Ovary (tissue), 3 donors: ENCODE measurements at regions not wholly inside any gene's neighbourhood (a gene's known extent, or its start where the extent isn't known, plus 50 kb on each side); places are given as distances from the start of the nearest gene placed in this dataset.
"Not testable (repeated sequence)": the region's sequence is repeated elsewhere in the genome, so short reads cannot be mapped to it uniquely, and the experiment has no call there.

ENCODE experiments used
- EP300 ChIP-seq: sonication (generic); formaldehyde crosslinking; IDR thresholded peaks from one replicate; pipeline ENCODE4 v1.6.1; 2017; ENCODE audit warnings: antibody characterized with exemption
- POLR2A ChIP-seq: fragments of 450-650 bp; IDR thresholded peaks from one replicate; pipeline ENCODE4 v1.6.1; 2017; ENCODE audit warnings: antibody characterized with exemption, mild to moderate bottlenecking, moderate library complexity
- TF ChIP-seq, protein P1 (sequence below), 3 donors: fragments of 450-650 bp in 2 of 3; fragments of 200-600 bp in 1 of 3; IDR thresholded peaks; one replicate each; pipeline versions ENCODE4 v1.5.1 to v1.8.0; 2016 to 2022; ENCODE audit warnings: antibody characterized with exemption in 3 of 3, mild to moderate bottlenecking in 1 of 3
- donor health status: DM: no; HTN: no; CAD: no.

DNA sequence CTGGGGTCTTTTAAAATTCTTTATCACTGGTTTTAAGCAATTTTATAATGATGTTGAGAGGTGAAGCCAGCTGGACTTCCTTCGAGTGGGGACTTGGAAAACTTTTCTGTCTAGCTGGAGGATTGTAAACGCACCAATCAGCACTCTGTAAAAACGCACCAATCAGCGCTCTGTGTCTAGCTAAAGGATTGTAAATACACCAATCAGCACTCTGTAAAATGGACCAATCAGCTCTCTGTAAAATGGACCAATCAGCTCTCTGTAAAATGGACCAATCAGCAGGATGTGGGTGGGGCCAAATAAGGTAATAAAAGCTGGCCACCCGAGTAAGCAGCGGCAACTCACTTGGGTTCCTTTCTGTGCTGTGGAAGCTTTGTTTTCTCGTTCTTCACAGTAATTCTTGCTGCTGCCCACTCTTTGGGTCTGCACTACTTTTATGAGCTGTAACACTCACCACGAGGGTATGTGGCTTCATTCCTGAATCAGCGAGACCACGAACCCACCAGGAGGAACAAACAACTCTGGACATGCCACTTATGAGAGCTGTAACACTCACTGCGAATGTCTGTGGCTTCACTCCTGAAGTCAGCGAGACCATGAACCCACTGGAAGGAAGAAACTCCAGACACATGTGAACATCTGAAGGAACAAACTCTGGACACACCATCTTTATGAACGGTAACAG lies 462.6 kb downstream of the GUCY1A2 start:
- TF ChIP-seq, protein P1, sequence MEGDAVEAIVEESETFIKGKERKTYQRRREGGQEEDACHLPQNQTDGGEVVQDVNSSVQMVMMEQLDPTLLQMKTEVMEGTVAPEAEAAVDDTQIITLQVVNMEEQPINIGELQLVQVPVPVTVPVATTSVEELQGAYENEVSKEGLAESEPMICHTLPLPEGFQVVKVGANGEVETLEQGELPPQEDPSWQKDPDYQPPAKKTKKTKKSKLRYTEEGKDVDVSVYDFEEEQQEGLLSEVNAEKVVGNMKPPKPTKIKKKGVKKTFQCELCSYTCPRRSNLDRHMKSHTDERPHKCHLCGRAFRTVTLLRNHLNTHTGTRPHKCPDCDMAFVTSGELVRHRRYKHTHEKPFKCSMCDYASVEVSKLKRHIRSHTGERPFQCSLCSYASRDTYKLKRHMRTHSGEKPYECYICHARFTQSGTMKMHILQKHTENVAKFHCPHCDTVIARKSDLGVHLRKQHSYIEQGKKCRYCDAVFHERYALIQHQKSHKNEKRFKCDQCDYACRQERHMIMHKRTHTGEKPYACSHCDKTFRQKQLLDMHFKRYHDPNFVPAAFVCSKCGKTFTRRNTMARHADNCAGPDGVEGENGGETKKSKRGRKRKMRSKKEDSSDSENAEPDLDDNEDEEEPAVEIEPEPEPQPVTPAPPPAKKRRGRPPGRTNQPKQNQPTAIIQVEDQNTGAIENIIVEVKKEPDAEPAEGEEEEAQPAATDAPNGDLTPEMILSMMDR (IDR thresholded peaks at IDR 0.05) = not testable (repeated sequence)
- not testable (repeated sequence) for TF ChIP-seq POLR2A, EP300
